GM11168 (cell line): ENCODE measurements at regions not wholly inside any gene's neighbourhood (a gene's known extent, or its start where the extent isn't known, plus 50 kb on each side); places are given as distances from the start of the nearest gene placed in this dataset.

Experiments
- in situ Hi-C: fragments of 300-500 bp; cut with MboI; formaldehyde crosslinking; loops from one replicate; pipeline ENCODE4 v1.12.0; 2022; ENCODE audit warnings: low sequenced_read_pairs; ENCODE audit not compliant: unreplicated experiment

- in situ Hi-C loops = no loop called here
Measured at GRCh38 chr2:121034551-121034950, 250.5 kb downstream of the TFCP2L1 start.

DNA sequence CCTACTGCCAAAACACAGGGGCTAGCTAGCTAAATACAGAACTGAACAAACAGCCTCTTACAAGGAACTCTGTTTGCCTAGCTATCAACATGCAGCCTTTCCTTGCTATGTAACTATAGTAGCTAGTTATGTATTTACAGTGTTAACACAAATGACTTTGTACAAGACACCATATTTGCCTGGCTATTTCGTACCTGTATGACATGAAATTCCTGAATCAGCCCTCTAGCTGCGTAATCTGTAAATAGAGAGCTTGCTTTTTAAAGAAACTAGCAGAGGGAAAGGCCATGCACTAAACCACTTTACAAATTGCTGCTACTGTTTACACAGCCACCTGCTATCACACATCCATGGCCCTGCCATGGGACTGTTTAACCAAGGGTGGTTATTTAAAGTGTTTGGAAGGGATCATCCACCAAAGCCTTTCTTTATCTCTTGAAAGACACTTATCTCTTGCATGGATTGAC is 248.7 kb downstream of the TFCP2L1 start:
- in situ Hi-C loops = no loop called here

DNA sequence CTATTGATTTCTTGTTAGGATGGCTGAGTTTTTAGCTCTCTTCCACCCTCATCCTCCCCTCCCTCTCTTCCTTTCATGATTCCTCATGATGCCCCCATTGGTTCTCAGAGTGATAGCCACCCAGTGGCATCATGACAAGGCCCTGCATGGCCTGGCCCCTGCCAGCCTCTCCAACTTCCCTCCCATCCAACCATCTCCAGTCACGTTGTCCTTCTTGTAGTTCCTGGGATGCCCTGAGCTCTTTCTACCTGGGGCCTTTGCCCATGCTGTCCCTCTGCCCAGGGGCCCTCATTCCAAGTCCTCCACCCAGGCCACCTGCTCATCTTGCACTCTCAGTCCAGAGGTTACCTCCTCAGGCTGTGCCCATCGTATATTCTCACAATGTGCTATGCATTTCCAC is 247.5 kb downstream of the TFCP2L1 start:
- in situ Hi-C loops = no loop called here

GRCh38 chr2:121038031-121038430 is 247.0 kb downstream of the TFCP2L1 start:
- in situ Hi-C loops = no loop called here

- in situ Hi-C loops = no loop called here
Measured at GRCh38 chr2:121038431-121038830, 246.6 kb downstream of the TFCP2L1 start.

DNA sequence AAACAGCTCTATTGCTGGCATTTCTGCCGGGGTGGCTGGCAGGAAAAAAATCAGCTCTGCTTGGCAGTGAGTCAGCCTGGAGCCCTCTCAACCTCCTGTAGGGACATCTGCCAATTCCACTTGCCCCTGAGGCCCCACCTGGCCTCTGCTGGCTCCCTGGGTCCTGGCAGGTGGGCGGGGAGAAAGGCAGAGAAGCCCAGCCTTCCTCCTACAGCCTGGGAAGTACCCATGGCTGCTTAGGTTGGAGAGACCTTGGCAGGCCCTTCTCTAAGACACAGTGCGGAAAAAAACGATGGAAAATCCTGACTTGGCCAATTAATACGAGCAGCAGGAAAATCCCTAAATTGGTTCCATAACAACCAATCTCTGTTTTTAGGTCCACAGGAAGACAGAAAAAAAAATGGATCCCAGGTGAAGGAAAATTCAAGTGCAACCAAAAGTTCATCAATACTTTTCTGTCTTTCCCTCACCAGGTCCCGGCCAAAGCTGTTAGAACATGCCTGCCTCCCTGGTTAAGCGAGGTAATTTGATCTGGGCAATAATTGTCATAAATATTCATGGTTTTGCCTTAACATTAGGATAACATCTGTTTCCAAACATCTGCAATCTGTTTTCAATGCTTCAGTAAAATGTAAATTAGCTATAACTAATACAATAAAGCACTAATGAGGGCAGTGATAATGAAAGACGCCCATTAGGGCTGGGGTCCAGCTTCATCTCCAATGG is 245.9 kb downstream of the TFCP2L1 start:
- in situ Hi-C loops = no loop called here

GRCh38 chr2:121039679-121040078 is 245.3 kb downstream of the TFCP2L1 start:
- in situ Hi-C loops = no loop called here

GRCh38 chr2:121041516-121041915 is 243.5 kb downstream of the TFCP2L1 start:
- in situ Hi-C loops = no loop called here

GRCh38 chr2:121043061-121043826 is 241.8 kb downstream of the TFCP2L1 start:
- in situ Hi-C loops = no loop called here

DNA sequence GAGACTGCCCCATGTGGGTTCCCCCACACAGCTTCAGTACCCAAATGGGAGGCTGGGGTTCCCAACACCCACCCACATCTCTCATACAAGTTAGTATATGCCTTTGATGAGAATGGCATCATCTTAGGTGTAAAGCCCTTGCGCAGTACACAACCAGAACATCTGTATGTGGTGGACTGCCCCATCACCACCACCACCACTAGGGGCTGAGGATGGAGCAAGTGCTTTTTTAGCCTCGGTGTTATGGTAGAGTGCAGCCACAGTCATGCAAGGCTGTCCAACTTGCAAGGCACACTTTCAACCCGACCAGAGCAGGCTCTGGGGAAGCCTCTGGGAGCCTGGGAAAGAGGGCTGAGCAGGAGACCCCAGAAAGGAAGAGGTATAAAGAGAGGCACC is 241.2 kb downstream of the TFCP2L1 start:
- in situ Hi-C loops = no loop called here

DNA sequence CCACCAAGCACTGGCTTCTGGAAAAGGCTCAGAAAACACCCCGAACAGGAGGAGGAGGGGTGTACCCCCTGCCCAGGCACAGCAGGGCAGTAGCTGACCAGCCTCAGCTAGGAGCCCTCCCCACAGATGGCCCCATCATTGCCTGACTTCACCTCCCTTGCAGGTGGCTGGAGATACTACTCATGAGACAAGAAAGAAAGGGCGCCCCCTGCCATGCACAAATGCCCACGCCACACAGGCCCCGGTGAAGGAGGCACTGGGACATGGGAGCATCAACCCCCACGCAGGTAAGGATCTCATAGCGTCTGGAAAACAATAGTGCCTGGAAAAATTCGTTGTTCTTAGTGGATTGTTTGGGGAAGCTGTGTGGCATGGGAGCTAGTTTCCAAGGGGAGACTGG is 240.6 kb downstream of the TFCP2L1 start:
- in situ Hi-C loops = no loop called here

- in situ Hi-C loops = no loop called here
Measured at GRCh38 chr2:121045245-121045644, 239.8 kb downstream of the TFCP2L1 start.

DNA sequence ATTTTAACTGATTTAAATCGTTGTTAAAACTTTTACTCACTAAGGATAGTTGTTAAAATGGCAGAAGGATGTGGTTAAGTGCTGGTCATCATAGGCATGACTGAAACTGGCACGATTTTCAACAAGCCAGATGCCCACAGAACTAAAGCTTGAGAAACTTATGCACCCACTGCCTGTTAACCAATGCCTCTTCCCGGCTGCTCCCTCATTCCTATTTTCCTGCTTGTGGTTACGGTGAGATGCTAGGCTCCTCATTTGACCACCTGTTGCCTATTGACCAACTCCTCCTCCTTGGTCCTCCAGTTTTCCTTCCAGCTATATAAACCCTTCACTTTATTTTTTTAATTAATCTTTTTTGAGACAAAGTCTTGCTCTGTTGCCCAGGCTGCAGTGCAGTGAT is 238.7 kb downstream of the TFCP2L1 start:
- in situ Hi-C loops = no loop called here

- in situ Hi-C loops = no loop called here
Measured at GRCh38 chr2:121047383-121047782, 237.6 kb downstream of the TFCP2L1 start.

DNA sequence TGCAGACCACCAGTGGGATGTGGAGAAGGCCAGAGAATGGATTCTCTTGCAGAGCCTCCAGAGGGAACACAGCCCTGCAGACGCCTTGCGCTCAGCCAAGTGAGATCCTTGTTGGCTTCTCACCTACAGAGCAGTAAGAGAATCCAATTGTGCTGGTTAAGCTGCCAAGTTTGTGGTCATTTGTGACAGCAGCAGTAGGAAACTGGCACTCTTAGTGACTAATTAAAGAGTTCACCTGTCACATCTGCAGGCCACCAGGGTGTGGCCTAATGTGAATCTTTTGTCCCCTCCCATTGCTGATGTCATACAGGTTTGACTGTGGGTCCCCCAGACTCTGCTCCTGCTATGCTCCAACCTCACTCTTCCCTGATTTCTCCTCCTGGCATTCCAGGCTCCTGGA is 235.9 kb downstream of the TFCP2L1 start:
- in situ Hi-C loops = no loop called here

DNA sequence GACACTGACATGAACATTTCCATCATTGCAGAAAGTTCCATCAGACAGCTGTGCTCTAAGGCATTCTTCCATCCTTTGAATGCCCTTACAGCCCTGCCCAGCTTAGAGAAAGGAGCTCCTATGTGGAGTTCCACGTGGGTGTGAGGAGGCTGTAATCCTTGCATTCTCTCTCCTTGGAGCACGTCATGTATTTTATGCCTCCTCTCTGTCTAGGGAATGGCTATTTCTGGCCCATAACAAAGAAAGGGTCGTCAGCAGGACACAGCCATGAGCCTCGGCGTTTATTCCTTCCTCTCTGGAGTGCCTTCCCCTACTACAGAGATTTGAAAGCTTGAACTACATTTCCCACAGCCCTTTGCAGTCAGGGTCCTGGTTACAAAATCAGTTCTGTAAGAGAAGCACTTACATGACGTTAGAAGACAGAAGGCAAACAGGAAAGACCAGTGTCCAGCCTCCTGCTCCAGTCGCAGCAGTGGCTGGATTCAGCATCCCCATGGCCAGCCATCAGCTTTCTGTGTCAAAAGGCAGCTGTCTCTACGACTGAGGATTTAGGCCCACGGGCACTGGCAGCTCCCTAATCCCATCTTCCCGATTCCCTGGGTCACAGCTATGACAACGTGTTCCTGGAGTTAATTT is 234.9 kb downstream of the TFCP2L1 start:
- in situ Hi-C loops = no loop called here

DNA sequence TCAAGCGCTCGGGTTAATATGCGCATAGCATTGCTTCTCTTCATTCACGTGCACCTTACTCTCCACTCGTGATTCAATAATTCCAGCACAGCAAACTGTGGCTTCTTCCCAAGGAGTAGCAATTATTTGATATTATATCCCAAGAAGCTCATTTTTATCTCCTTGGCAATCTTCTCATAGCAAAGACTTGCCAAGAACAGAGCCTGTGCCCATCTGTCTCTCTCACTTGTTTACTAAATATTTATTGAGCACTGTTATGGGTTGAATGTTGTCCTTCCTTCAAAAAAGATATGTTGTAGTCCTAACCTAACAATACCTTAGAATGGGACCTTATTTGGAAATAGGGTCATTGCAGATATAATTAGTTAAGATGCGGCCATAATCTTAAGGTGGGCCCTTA is 233.7 kb downstream of the TFCP2L1 start:
- in situ Hi-C loops = no loop called here

GRCh38 chr2:121052023-121052422 is 233.0 kb downstream of the TFCP2L1 start:
- in situ Hi-C loops = no loop called here

DNA sequence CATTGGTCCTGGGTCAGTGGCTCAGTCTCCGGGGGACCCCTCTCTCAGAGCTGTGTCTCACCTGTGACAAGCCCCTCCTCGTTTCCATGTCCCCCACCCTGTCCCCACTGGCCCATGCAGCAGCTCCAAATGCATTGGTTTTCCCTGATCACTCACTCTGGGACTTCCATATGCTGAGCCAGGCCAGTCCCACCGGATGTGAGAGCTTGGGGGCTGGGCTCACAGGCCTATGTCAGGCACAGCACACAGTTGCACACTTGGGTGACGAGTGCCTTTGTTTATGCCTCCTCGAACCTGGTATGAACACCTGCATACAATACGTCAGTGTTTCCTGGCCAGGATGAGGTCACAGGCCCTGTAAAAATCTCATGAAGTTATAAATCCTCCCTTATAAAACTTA is 232.5 kb downstream of the TFCP2L1 start:
- in situ Hi-C loops = no loop called here

GRCh38 chr2:121055088-121055487 is 229.9 kb downstream of the TFCP2L1 start:
- in situ Hi-C loops = no loop called here

DNA sequence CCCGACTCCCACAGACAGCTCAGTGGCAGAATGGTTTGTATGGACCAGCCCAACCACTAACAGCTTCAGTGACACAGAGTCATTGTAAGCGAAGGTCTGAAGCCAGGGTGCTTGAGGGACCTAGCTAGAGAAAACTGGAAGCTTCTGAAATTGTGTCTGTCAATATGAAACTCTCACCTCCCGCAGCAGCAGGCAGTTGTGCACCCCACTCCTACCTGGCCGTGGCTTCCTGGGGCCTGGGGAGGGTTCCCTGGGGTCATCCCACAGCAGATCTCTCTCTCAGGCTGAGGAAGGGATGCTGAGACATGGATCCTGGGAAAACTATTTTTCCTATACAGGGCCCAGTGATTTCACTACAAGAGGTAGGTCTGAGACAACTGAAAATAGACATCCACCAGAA is 229.5 kb downstream of the TFCP2L1 start:
- in situ Hi-C loops = no loop called here
